ENCODE measurements at regions not wholly inside any gene's neighbourhood (a gene's known extent, or its start where the extent isn't known, plus 50 kb on each side); places are given as distances from the start of the nearest gene placed in this dataset.

DNA sequence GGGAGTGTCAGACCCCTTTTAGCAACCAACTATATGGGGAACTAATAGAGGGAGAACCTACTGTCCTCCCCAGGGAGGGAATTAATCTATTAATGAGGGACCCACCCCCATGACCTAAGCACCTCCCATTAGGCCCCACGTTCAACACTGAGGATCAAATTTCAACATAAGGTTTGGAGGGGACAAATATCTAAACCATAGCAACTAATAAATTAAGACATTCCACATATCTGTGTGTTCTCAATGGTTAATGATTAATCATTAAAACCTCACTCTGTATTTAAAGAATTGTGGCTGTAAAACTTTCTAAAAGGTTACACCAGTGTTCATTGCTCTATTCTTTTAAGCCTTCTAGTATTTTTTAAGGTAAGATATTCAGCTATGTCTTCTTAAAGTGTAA is 500.4 kb upstream of the SULF2 start:
- TF ChIP-seq, protein P1, sequence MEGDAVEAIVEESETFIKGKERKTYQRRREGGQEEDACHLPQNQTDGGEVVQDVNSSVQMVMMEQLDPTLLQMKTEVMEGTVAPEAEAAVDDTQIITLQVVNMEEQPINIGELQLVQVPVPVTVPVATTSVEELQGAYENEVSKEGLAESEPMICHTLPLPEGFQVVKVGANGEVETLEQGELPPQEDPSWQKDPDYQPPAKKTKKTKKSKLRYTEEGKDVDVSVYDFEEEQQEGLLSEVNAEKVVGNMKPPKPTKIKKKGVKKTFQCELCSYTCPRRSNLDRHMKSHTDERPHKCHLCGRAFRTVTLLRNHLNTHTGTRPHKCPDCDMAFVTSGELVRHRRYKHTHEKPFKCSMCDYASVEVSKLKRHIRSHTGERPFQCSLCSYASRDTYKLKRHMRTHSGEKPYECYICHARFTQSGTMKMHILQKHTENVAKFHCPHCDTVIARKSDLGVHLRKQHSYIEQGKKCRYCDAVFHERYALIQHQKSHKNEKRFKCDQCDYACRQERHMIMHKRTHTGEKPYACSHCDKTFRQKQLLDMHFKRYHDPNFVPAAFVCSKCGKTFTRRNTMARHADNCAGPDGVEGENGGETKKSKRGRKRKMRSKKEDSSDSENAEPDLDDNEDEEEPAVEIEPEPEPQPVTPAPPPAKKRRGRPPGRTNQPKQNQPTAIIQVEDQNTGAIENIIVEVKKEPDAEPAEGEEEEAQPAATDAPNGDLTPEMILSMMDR (IDR thresholded peaks at IDR 0.05; ENCODE audit: low read depth, low read length), result no peak
- no peak for TF ChIP-seq EZH2phosphoT487 (IDR thresholded peaks at IDR 0.05; ENCODE audit: low read depth)
